ENCODE measurements at regions not wholly inside any gene's neighbourhood (a gene's known extent, or its start where the extent isn't known, plus 50 kb on each side); places are given as distances from the start of the nearest gene placed in this dataset.
"Not testable (repeated sequence)": the region's sequence is repeated elsewhere in the genome, so short reads cannot be mapped to it uniquely, and the experiment has no call there.

- Mint-ChIP-seq H3K27me3 (ENCODE audit: unreplicated experiment) (no peaks in the 10 kb centered on the region), H3K4me1 (ENCODE audit: low read depth, unreplicated experiment) (peaks cover 14% of the 10 kb centered on the region), H3K4me3 (ENCODE audit: unreplicated experiment) (no peak overlapping the region), H3K27ac (ENCODE audit: unreplicated experiment) (no peak overlapping the region), H3K36me3 (ENCODE audit: unreplicated experiment) (peaks cover 6% of the 10 kb centered on the region), H3K9me3 (ENCODE audit: unreplicated experiment) (no peaks in the 10 kb centered on the region)
- TF ChIP-seq CTCF (IDR thresholded peaks at IDR 0.05; ENCODE audit: partially characterized antibody, unreplicated experiment) = no peak
- DNase-seq = no peak
Observed at GRCh38 chr2:123785332-123785731, 239.8 kb upstream of the CNTNAP5 start.

GRCh38 chr2:123791207-123791606, 233.9 kb upstream of the CNTNAP5 start:
- Mint-ChIP-seq H3K9me3 (ENCODE audit: unreplicated experiment) (no peaks in the 10 kb centered on the region), H3K36me3 (ENCODE audit: unreplicated experiment) (no peaks in the 10 kb centered on the region), H3K4me3 (ENCODE audit: unreplicated experiment) (no peak overlapping the region), H3K4me1 (ENCODE audit: low read depth, unreplicated experiment) (peaks cover 14% of the 10 kb centered on the region), H3K27me3 (ENCODE audit: unreplicated experiment) (no peaks in the 10 kb centered on the region), H3K27ac (ENCODE audit: unreplicated experiment) (no peak overlapping the region)
- no peak for TF ChIP-seq CTCF (IDR thresholded peaks at IDR 0.05; ENCODE audit: partially characterized antibody, unreplicated experiment)
- DNase-seq = no peak

GRCh38 chr2:123791684-123792083, 233.4 kb upstream of the CNTNAP5 start:
- Mint-ChIP-seq H3K27me3 (ENCODE audit: unreplicated experiment) (no peaks in the 10 kb centered on the region), H3K36me3 (ENCODE audit: unreplicated experiment) (no peaks in the 10 kb centered on the region), H3K4me3 (ENCODE audit: unreplicated experiment) (no peak overlapping the region), H3K27ac (ENCODE audit: unreplicated experiment) (no peak overlapping the region), H3K4me1 (ENCODE audit: low read depth, unreplicated experiment) (peaks cover 14% of the 10 kb centered on the region), H3K9me3 (ENCODE audit: unreplicated experiment) (no peaks in the 10 kb centered on the region)
- DNase-seq = peak; percentile 34
- no peak for TF ChIP-seq CTCF (IDR thresholded peaks at IDR 0.05; ENCODE audit: partially characterized antibody, unreplicated experiment)

GRCh38 chr2:123804126-123804525, 221.0 kb upstream of the CNTNAP5 start:
- H3K9me3 Mint-ChIP-seq (ENCODE audit: unreplicated experiment); H3K36me3 Mint-ChIP-seq (ENCODE audit: unreplicated experiment); DNase-seq; H3K27me3 Mint-ChIP-seq (ENCODE audit: unreplicated experiment); H3K27ac Mint-ChIP-seq (ENCODE audit: unreplicated experiment); H3K4me3 Mint-ChIP-seq (ENCODE audit: unreplicated experiment); H3K4me1 Mint-ChIP-seq (ENCODE audit: low read depth, unreplicated experiment): not testable (repeated sequence)

- DNase-seq; H3K4me1 Mint-ChIP-seq (ENCODE audit: low read depth, unreplicated experiment); H3K4me3 Mint-ChIP-seq (ENCODE audit: unreplicated experiment); H3K9me3 Mint-ChIP-seq (ENCODE audit: unreplicated experiment); H3K27me3 Mint-ChIP-seq (ENCODE audit: unreplicated experiment); H3K27ac Mint-ChIP-seq (ENCODE audit: unreplicated experiment): not testable (repeated sequence)
- peaks cover 13% of the 10 kb centered on the region for H3K36me3 Mint-ChIP-seq (ENCODE audit: unreplicated experiment)
Observed at GRCh38 chr2:123805746-123806145, 219.3 kb upstream of the CNTNAP5 start.

- TF ChIP-seq CTCF (IDR thresholded peaks at IDR 0.05; ENCODE audit: partially characterized antibody, unreplicated experiment) = no peak
- DNase-seq = no peak
- Mint-ChIP-seq H3K27ac (ENCODE audit: unreplicated experiment) (no peak overlapping the region), H3K27me3 (ENCODE audit: unreplicated experiment) (peaks cover 2% of the 10 kb centered on the region), H3K4me3 (ENCODE audit: unreplicated experiment) (no peak overlapping the region), H3K36me3 (ENCODE audit: unreplicated experiment) (peaks cover 14% of the 10 kb centered on the region), H3K9me3 (ENCODE audit: unreplicated experiment) (peaks cover 4% of the 10 kb centered on the region), H3K4me1 (ENCODE audit: low read depth, unreplicated experiment) (no peaks in the 10 kb centered on the region)
Observed at GRCh38 chr2:123808243-123808642, 216.8 kb upstream of the CNTNAP5 start.
